NCI-H1436 (cell line): ENCODE measurements at regions not wholly inside any gene's neighbourhood (a gene's known extent, or its start where the extent isn't known, plus 50 kb on each side); places are given as distances from the start of the nearest gene placed in this dataset.

Source experiments
- DNase-seq: peaks from one replicate; lab custom pipeline; 2025; lab: John Stamatoyannopoulos, UW

- DNase-seq: peak; percentile 33
Measured at GRCh38 chr3:148379763-148380382, 317.8 kb upstream of the AGTR1 start.

GRCh38 chr3:148381051-148381450 is 316.7 kb upstream of the AGTR1 start:
- DNase-seq: no peak

- no peak for DNase-seq
Measured at GRCh38 chr3:148389916-148390315, 307.8 kb upstream of the AGTR1 start.

GRCh38 chr3:148395821-148396220 is 301.9 kb upstream of the AGTR1 start:
- DNase-seq: no peak

- no peak for DNase-seq
Measured at GRCh38 chr3:148400754-148401153, 296.9 kb upstream of the AGTR1 start.

GRCh38 chr3:148408667-148409066 is 289.0 kb upstream of the AGTR1 start:
- no peak for DNase-seq

- no peak for DNase-seq
Measured at GRCh38 chr3:148420242-148420641, 277.5 kb upstream of the AGTR1 start.

- DNase-seq: no peak
Measured at GRCh38 chr3:148428862-148429605, 268.7 kb upstream of the AGTR1 start.

- DNase-seq: no peak
Measured at GRCh38 chr3:148433665-148434064, 264.0 kb upstream of the AGTR1 start.

- no peak for DNase-seq
Measured at GRCh38 chr3:148435534-148435933, 262.2 kb upstream of the AGTR1 start.

- DNase-seq: no peak
Measured at GRCh38 chr3:148439254-148439822, 258.4 kb upstream of the AGTR1 start.

GRCh38 chr3:148441191-148441590 is 256.5 kb upstream of the AGTR1 start:
- DNase-seq: no peak

GRCh38 chr3:148450819-148451218 is 246.9 kb upstream of the AGTR1 start:
- no peak for DNase-seq

GRCh38 chr3:148451969-148452368 is 245.7 kb upstream of the AGTR1 start:
- DNase-seq: no peak

GRCh38 chr3:148453781-148454191 is 243.9 kb upstream of the AGTR1 start:
- no peak for DNase-seq

- no peak for DNase-seq
Measured at GRCh38 chr3:148455098-148455497, 242.6 kb upstream of the AGTR1 start.

GRCh38 chr3:148457886-148458285 is 239.8 kb upstream of the AGTR1 start:
- no peak for DNase-seq

GRCh38 chr3:148459931-148460513 is 237.7 kb upstream of the AGTR1 start:
- DNase-seq: no peak

GRCh38 chr3:148460686-148461085 is 237.0 kb upstream of the AGTR1 start:
- no peak for DNase-seq

- no peak for DNase-seq
Measured at GRCh38 chr3:148464246-148464645, 233.5 kb upstream of the AGTR1 start.

- no peak for DNase-seq
Measured at GRCh38 chr3:148466143-148466542, 231.6 kb upstream of the AGTR1 start.

- DNase-seq: no peak
Measured at GRCh38 chr3:148466980-148467740, 230.5 kb upstream of the AGTR1 start.
